Suprapubic skin (tissue), 4 donors: ENCODE measurements at regions not wholly inside any gene's neighbourhood (a gene's known extent, or its start where the extent isn't known, plus 50 kb on each side); places are given as distances from the start of the nearest gene placed in this dataset.

Source experiments
- CTCF ChIP-seq, 2 donors: fragments of 200-600 bp in 1 of 2; fragments of 450-650 bp in 1 of 2; sonication (generic) in 1 of 2; IDR thresholded peaks; one replicate each; pipeline ENCODE4 v1.5.1; 2016 to 2019; ENCODE audit warnings: antibody characterized with exemption in 2 of 2, mild to moderate bottlenecking in 1 of 2, moderate library complexity in 1 of 2
- EP300 ChIP-seq: sonication (generic); formaldehyde crosslinking; IDR thresholded peaks from one replicate; pipeline ENCODE4 v1.6.1; 2017; ENCODE audit warnings: antibody characterized with exemption
- POLR2A ChIP-seq, 2 donors: fragments of 450-650 bp; IDR thresholded peaks; one replicate each; pipeline ENCODE4 v1.6.1; 2017; ENCODE audit warnings: antibody characterized with exemption in 2 of 2, mild to moderate bottlenecking in 2 of 2, moderate library complexity in 2 of 2
- POLR2AphosphoS5 ChIP-seq, 3 donors: sonication (generic); formaldehyde crosslinking; IDR thresholded peaks; one replicate each; pipeline ENCODE4 v1.6.1; 2017; ENCODE audit warnings: antibody characterized with exemption in 3 of 3

GRCh38 chr6:114862064-114862463 is 519.2 kb upstream of the HS3ST5 start:
- TF ChIP-seq CTCF (IDR thresholded peaks at IDR 0.05) (no peak), POLR2A (IDR thresholded peaks at IDR 0.05) (no peak), EP300 (no peak), POLR2AphosphoS5 (IDR thresholded peaks at IDR 0.05) (no peak)
